GM23248 (cell line): ENCODE measurements at regions not wholly inside any gene's neighbourhood (a gene's known extent, or its start where the extent isn't known, plus 50 kb on each side); places are given as distances from the start of the nearest gene placed in this dataset.

Experiments
- EZH2 ChIP-seq: fragments of 200-600 bp; sonication (generic); IDR thresholded peaks from 2 replicates; pipeline ENCODE4 v1.6.1; 2018; ENCODE audit warnings: antibody characterized with exemption, mild to moderate bottlenecking; ENCODE audit not compliant: insufficient read depth, poor library complexity, severe bottlenecking
- EZH2phosphoT487 ChIP-seq: fragments of 200-600 bp; sonication (generic); IDR thresholded peaks from 2 replicates; pipeline ENCODE4 v1.6.1; 2018; ENCODE audit warnings: antibody characterized with exemption, moderate library complexity, mild to moderate bottlenecking, low read depth; ENCODE audit not compliant: insufficient read depth

GRCh38 chr2:138893746-138894145 lies 113.6 kb upstream of the NXPH2 start:
- no peak for TF ChIP-seq EZH2phosphoT487
- no peak for TF ChIP-seq EZH2
